HT1080 (cell line): ENCODE measurements at regions not wholly inside any gene's neighbourhood (a gene's known extent, or its start where the extent isn't known, plus 50 kb on each side); places are given as distances from the start of the nearest gene placed in this dataset.

Experiments
- DNase-seq: peaks from one replicate; pipeline ENCODE4 v3.0.0-alpha.2; 2015; ENCODE audit warnings: low read depth

- DNase-seq: no peak
These were observed 167.8 kb downstream of the RAB28 start for GRCh38 chr4:13316354-13316753.

GRCh38 chr4:13313856-13314255, 170.3 kb downstream of the RAB28 start:
- DNase-seq: no peak

- DNase-seq: no peak
These were observed 171.9 kb downstream of the RAB28 start for GRCh38 chr4:13312264-13312663.

GRCh38 chr4:13309751-13310150, 174.4 kb downstream of the RAB28 start:
- peak; percentile 92 for DNase-seq

- no peak for DNase-seq
These were observed 177.8 kb downstream of the RAB28 start for GRCh38 chr4:13306356-13306755.

GRCh38 chr4:13302876-13303275, 181.3 kb downstream of the RAB28 start:
- no peak for DNase-seq

- DNase-seq: no peak
These were observed 184.8 kb downstream of the RAB28 start for GRCh38 chr4:13299343-13299742.

- no peak for DNase-seq
These were observed 185.5 kb downstream of the RAB28 start for GRCh38 chr4:13298655-13299054.

GRCh38 chr4:13296986-13297385, 187.2 kb downstream of the RAB28 start:
- DNase-seq: no peak

- DNase-seq: no peak
These were observed 189.1 kb downstream of the RAB28 start for GRCh38 chr4:13294961-13295605.

GRCh38 chr4:13292372-13292771, 191.8 kb downstream of the RAB28 start:
- no peak for DNase-seq

- peak; percentile 69 for DNase-seq
These were observed 194.7 kb downstream of the RAB28 start for GRCh38 chr4:13289391-13289790.

- no peak for DNase-seq
These were observed 198.8 kb downstream of the RAB28 start for GRCh38 chr4:13285336-13285735.

GRCh38 chr4:13284932-13285331, 199.2 kb downstream of the RAB28 start:
- no peak for DNase-seq

GRCh38 chr4:13276357-13276756, 207.8 kb downstream of the RAB28 start:
- DNase-seq: no peak

- DNase-seq: no peak
These were observed 215.4 kb downstream of the RAB28 start for GRCh38 chr4:13268703-13269102.

GRCh38 chr4:13268165-13268564, 216.0 kb downstream of the RAB28 start:
- no peak for DNase-seq

- DNase-seq: peak; percentile 4
These were observed 217.0 kb downstream of the RAB28 start for GRCh38 chr4:13267091-13267490.

GRCh38 chr4:13266687-13267086, 217.5 kb downstream of the RAB28 start:
- peak; percentile 17 for DNase-seq

- DNase-seq: peak; percentile 65
These were observed 220.1 kb downstream of the RAB28 start for GRCh38 chr4:13263967-13264525.

- DNase-seq: no peak
These were observed 221.3 kb downstream of the RAB28 start for GRCh38 chr4:13262816-13263215.

- DNase-seq: peak; percentile 42
These were observed 222.5 kb downstream of the RAB28 start for GRCh38 chr4:13261486-13262257.

GRCh38 chr4:13260513-13260912, 223.6 kb downstream of the RAB28 start:
- DNase-seq: no peak
